ENCODE measurements at regions not wholly inside any gene's neighbourhood (a gene's known extent, or its start where the extent isn't known, plus 50 kb on each side); places are given as distances from the start of the nearest gene placed in this dataset.

DNA sequence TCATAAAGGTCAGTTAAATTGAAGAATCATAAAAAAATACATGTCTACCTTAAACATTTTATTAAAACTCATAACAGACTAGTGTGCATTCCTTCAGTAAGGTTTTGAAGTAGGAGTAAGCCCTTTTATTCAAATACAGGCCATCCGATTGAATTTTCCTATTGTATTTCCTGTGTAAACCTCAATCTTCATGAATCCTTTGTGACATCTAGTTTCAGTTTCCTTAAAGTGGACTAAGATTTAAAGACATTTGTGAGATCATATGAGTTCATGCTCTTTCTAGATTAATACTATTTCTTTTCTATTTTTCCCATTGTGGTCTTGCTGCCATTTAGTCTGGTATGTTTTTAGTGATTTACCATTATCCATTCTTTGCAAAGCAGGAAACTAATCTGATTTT is 644.7 kb upstream of the BOD1L1 start:
- Histone ChIP-seq H3K27me3 (ENCODE audit: control insufficient read depth, insufficient read depth, low read length) (no peaks in the 10 kb centered on the region), H3K9me3 (ENCODE audit: control insufficient read depth, low read length) (no peaks in the 10 kb centered on the region), H3K9ac (no peak overlapping the region), H3K79me2 (no peaks in the 10 kb centered on the region), H3K4me2 (ENCODE audit: low read length) (no peak overlapping the region), H2AFZ (no peak overlapping the region), H3K27ac (no peak overlapping the region), H3K36me3 (ENCODE audit: control insufficient read depth, insufficient read depth, low read length) (no peaks in the 10 kb centered on the region), H3K4me1 (no peaks in the 10 kb centered on the region), H3K4me3 (ENCODE audit: low read depth, low read length) (no peak overlapping the region)
- TF ChIP-seq, protein P1, sequence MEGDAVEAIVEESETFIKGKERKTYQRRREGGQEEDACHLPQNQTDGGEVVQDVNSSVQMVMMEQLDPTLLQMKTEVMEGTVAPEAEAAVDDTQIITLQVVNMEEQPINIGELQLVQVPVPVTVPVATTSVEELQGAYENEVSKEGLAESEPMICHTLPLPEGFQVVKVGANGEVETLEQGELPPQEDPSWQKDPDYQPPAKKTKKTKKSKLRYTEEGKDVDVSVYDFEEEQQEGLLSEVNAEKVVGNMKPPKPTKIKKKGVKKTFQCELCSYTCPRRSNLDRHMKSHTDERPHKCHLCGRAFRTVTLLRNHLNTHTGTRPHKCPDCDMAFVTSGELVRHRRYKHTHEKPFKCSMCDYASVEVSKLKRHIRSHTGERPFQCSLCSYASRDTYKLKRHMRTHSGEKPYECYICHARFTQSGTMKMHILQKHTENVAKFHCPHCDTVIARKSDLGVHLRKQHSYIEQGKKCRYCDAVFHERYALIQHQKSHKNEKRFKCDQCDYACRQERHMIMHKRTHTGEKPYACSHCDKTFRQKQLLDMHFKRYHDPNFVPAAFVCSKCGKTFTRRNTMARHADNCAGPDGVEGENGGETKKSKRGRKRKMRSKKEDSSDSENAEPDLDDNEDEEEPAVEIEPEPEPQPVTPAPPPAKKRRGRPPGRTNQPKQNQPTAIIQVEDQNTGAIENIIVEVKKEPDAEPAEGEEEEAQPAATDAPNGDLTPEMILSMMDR (IDR thresholded peaks at IDR 0.05): no peak

DNA sequence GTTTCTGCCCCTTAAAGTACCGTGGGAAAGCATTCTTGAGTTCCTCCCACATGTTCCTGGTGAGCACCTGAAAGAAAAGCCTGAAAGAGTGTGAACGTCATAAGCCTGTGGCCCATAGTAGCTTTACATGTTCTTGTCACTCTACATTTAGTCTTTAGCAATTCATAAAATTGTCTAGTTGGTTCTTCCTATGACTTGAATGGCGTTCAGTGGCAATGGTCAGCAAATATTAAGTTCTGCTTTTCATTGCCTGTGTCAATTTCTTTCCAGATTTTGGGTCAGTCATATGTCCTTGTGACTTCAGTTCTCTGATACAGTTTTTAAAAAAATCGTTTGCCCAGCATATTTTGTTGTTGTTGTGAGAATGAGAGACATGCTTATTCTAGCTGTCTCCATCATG is 650.0 kb upstream of the BOD1L1 start:
- no peak overlapping the region for H3K4me2 ChIP-seq (ENCODE audit: low read length)
- no peaks in the 10 kb centered on the region for H3K27me3 ChIP-seq (ENCODE audit: control insufficient read depth, insufficient read depth, low read length)
- no peaks in the 10 kb centered on the region for H3K36me3 ChIP-seq (ENCODE audit: control insufficient read depth, insufficient read depth, low read length)
- H3K9ac ChIP-seq: no peak overlapping the region
- H3K79me2 ChIP-seq: no peaks in the 10 kb centered on the region
- no peaks in the 10 kb centered on the region for H3K9me3 ChIP-seq (ENCODE audit: control insufficient read depth, low read length)
- no peak overlapping the region for H3K27ac ChIP-seq
- H3K4me1 ChIP-seq: no peaks in the 10 kb centered on the region
- H2AFZ ChIP-seq: no peak overlapping the region
- no peak overlapping the region for H3K4me3 ChIP-seq (ENCODE audit: low read depth, low read length)
- TF ChIP-seq, protein P1 (IDR thresholded peaks at IDR 0.05): no peak

DNA sequence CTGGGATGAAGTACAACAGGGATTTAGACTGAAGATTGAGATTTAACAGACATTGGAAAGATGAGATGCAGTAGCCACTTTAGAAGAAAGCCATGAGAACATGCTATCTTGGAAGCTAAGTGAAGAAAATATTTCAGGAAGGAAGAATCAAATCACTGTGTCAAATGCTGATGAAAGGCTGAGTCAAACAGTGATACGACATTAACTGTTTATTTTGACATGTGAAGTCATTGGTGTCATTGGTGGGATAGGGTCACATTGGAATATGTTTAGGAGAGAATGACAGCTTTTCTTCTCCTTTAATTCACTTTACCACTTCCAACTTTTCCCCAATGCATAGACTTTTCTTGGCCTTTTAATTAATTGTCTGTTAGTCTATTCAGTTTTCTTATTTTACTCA is 653.0 kb upstream of the BOD1L1 start:
- Histone ChIP-seq H3K9me3 (ENCODE audit: control insufficient read depth, low read length) (no peaks in the 10 kb centered on the region), H3K4me3 (ENCODE audit: low read depth, low read length) (no peak overlapping the region), H3K79me2 (no peaks in the 10 kb centered on the region), H3K4me1 (no peaks in the 10 kb centered on the region), H2AFZ (no peak overlapping the region), H3K4me2 (ENCODE audit: low read length) (no peak overlapping the region), H3K9ac (no peak overlapping the region), H3K27ac (no peak overlapping the region), H3K27me3 (ENCODE audit: control insufficient read depth, insufficient read depth, low read length) (no peaks in the 10 kb centered on the region), H3K36me3 (ENCODE audit: control insufficient read depth, insufficient read depth, low read length) (no peaks in the 10 kb centered on the region)
- TF ChIP-seq, protein P1 (IDR thresholded peaks at IDR 0.05): no peak

DNA sequence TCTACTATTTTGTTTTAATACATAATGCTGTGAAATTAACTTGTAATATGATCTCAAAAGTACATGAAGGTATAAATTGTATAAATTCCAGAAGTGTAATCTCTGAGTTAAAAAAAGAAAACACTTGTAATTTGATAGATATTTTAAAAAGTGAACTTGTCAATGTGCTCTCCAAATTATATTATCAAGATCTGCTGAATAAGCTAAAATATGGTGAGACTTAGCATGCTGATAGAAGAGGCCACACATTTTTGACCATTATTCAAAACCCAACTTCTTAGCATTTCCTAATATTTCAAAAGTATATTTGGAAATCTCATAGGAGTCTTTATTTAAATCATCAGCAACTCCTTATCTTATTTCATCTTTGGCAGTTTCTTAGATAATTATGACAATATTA is 657.1 kb upstream of the BOD1L1 start:
- H3K36me3 ChIP-seq (ENCODE audit: control insufficient read depth, insufficient read depth, low read length): no peaks in the 10 kb centered on the region
- H3K4me3 ChIP-seq (ENCODE audit: low read depth, low read length): no peak overlapping the region
- no peak overlapping the region for H2AFZ ChIP-seq
- H3K79me2 ChIP-seq: no peaks in the 10 kb centered on the region
- no peak overlapping the region for H3K27ac ChIP-seq
- no peaks in the 10 kb centered on the region for H3K27me3 ChIP-seq (ENCODE audit: control insufficient read depth, insufficient read depth, low read length)
- TF ChIP-seq, protein P1 (IDR thresholded peaks at IDR 0.05): no peak
- H3K4me2 ChIP-seq (ENCODE audit: low read length): no peak overlapping the region
- no peak overlapping the region for H3K9ac ChIP-seq
- no peaks in the 10 kb centered on the region for H3K4me1 ChIP-seq
- H3K9me3 ChIP-seq (ENCODE audit: control insufficient read depth, low read length): no peaks in the 10 kb centered on the region

DNA sequence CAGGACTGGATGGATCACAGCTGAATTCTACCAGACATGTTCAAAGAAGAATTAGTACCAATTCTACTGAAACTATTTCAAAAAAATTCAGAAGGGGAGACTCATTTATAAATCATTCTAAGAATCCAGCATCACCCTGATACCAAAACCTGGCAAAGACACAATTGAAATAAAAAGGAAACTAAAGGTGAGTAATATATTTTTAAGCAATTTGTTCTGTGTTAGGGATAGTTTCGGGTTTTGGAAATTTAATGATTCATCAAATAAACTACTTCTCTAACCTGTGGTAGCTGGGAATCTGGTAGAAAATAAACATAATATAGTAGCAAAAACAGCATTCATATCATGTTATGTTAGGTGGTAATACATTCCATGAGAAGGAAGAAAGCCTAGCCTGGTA is 662.2 kb upstream of the BOD1L1 start:
- H3K27ac ChIP-seq: no peak overlapping the region

More for the DNA sequence above, 662.2 kb upstream of the BOD1L1 start:
- Histone ChIP-seq H3K36me3 (ENCODE audit: control insufficient read depth, insufficient read depth, low read length) (no peaks in the 10 kb centered on the region), H3K4me2 (ENCODE audit: low read length) (no peak overlapping the region), H2AFZ (no peak overlapping the region), H3K9me3 (ENCODE audit: control insufficient read depth, low read length) (no peaks in the 10 kb centered on the region), H3K27me3 (ENCODE audit: control insufficient read depth, insufficient read depth, low read length) (no peaks in the 10 kb centered on the region), H3K4me3 (ENCODE audit: low read depth, low read length) (no peak overlapping the region), H3K4me1 (no peaks in the 10 kb centered on the region), H3K79me2 (no peaks in the 10 kb centered on the region), H3K9ac (no peak overlapping the region)
- TF ChIP-seq, protein P1 (IDR thresholded peaks at IDR 0.05): no peak
